K562 (cell line): ENCODE measurements at regions not wholly inside any gene's neighbourhood (a gene's known extent, or its start where the extent isn't known, plus 50 kb on each side); places are given as distances from the start of the nearest gene placed in this dataset.

ENCODE experiments used
- ATAC-seq: fragments of 200-7000 bp; cut with Tn5 transposase; 3 replicates; pipeline ENCODE4 v1.9.1; 2020; ENCODE audit warnings: moderate library complexity
- BruUV-seq: library from RNA; stranded (reverse); fragments of 400-500 nt; replicated peaks from 2 replicates; lab custom pipeline; 2021; lab: Mats Ljungman, UMichigan
- CTCF ChIA-PET: fragments of 300-600 bp; formaldehyde crosslinking; extraction: SDS; loops from one replicate; lab custom pipeline; 2021; ENCODE audit warnings: low intra/inter-chr PET ratio; lab: Yijun Ruan, JAX
- POLR2A ChIA-PET: fragments of 300-600, 350-650 bp; sonication (Branson Sonifier 250); formaldehyde crosslinking; extraction: SDS; loops from one replicate; lab custom pipeline; 2021; ENCODE audit warnings: antibody characterized with exemption, inconsistent platforms; lab: Yijun Ruan, JAX
- DNase-seq, 4 experiments: peaks; one replicate each; pipeline versions ENCODE4 v3.0.0 to v3.0.0-alpha.2; 2011 to 2018; ENCODE audit warnings: low spot score in 3 of 4, mixed read lengths in 3 of 4; ENCODE audit errors: extremely low read depth in 1 of 4
- FAIRE-seq: peaks from 2 replicates; lab custom pipeline; 2011; peaks lifted over from hg19 to GRCh38; lab: Jason Lieb, UNC
- H2AFZ ChIP-seq: 2 replicates; pipeline ENCODE4 v1.6.0; 2011; ENCODE audit warnings: low read depth, low read length, control low read depth, inconsistent platforms
- H3K27ac ChIP-seq: fragments of 200-600 bp; 3 replicates; pipeline ENCODE4 v1.8.0; 2011; ENCODE audit warnings: low read depth, mild to moderate bottlenecking, control low read depth, inconsistent platforms, low read length, moderate library complexity, mixed read lengths; ENCODE audit errors: extremely low read depth
- H3K27me3 ChIP-seq, 2 experiments: fragments of 300-600 bp in 1 of 2; 2 replicates in 1 of 2; 3 replicates in 1 of 2; pipeline versions ENCODE4 v1.6.0 to v1.8.0; 2011; ENCODE audit warnings: inconsistent platforms in 2 of 2, low read length in 2 of 2, mild to moderate bottlenecking in 1 of 2, mixed read lengths in 1 of 2, moderate library complexity in 1 of 2; ENCODE audit not compliant: control insufficient read depth in 2 of 2, insufficient read depth in 2 of 2
- H3K36me3 ChIP-seq: fragments of 300-600 bp; 3 replicates; pipeline ENCODE4 v1.8.0; 2011; ENCODE audit warnings: mild to moderate bottlenecking, low read length, inconsistent platforms; ENCODE audit not compliant: control insufficient read depth, insufficient read depth
- H3K4me1 ChIP-seq, 2 experiments: fragments of 200-600 bp in 1 of 2; replicated peaks in 1 of 2; 2 replicates in 1 of 2; 3 replicates in 1 of 2; pipeline versions ENCODE4 v1.5.1 to v1.8.0; 2011; ENCODE audit warnings: inconsistent platforms in 2 of 2, low read length in 2 of 2, mild to moderate bottlenecking in 1 of 2, mixed read lengths in 1 of 2, moderate library complexity in 1 of 2; ENCODE audit not compliant: control insufficient read depth in 2 of 2, insufficient read depth in 2 of 2
- H3K4me2 ChIP-seq: 2 replicates; pipeline ENCODE4 v1.6.1; 2011; ENCODE audit warnings: low read length, control low read depth, inconsistent platforms, mixed read lengths; ENCODE audit not compliant: insufficient read depth
- H3K4me3 ChIP-seq: fragments of 200-600 bp; sonication (generic), shearing (Covaris generic); 2 replicates; pipeline ENCODE4 v1.5.1; 2016; ENCODE audit warnings: control low read depth, inconsistent platforms
- H3K79me2 ChIP-seq: fragments of 200-600 bp; 3 replicates; pipeline ENCODE4 v1.8.0; 2011; ENCODE audit warnings: low read length, inconsistent platforms; ENCODE audit not compliant: control insufficient read depth, insufficient read depth
- H3K9ac ChIP-seq, 2 experiments: 2 replicates each; pipeline versions ENCODE4 v1.6.0 to v1.6.1; 2011; ENCODE audit warnings: low read depth in 2 of 2, low read length in 2 of 2, control low read depth in 1 of 2, inconsistent platforms in 1 of 2, mild to moderate bottlenecking in 1 of 2, mixed read lengths in 1 of 2; ENCODE audit not compliant: insufficient read depth in 1 of 2
- H3K9me1 ChIP-seq: one replicate; pipeline ENCODE4 v1.6.0; 2011; ENCODE audit warnings: inconsistent platforms, mild to moderate bottlenecking, low read length, moderate library complexity; ENCODE audit not compliant: control insufficient read depth, insufficient read depth
- H3K9me3 ChIP-seq: replicated peaks from 2 replicates; pipeline ENCODE4 v1.5.1; 2011; ENCODE audit warnings: low read depth, low read length, inconsistent platforms; ENCODE audit not compliant: control insufficient read depth, insufficient read depth
- H4K20me1 ChIP-seq: replicated peaks from 2 replicates; pipeline ENCODE4 v1.6.1; 2011; ENCODE audit warnings: low read length, inconsistent platforms, mixed read lengths; ENCODE audit not compliant: control insufficient read depth, insufficient read depth
- BRF2 ChIP-seq: IDR thresholded peaks from 3 replicates; pipeline ENCODE4 v1.6.1; 2011; ENCODE audit warnings: borderline replicate concordance, mild to moderate bottlenecking; ENCODE audit not compliant: insufficient read length, insufficient read depth
- COPS2 ChIP-seq: fragments of 450-650 bp; conservative IDR thresholded peaks from 2 replicates; pipeline ENCODE4 v1.6.1; 2016; ENCODE audit warnings: mild to moderate bottlenecking, moderate library complexity
- CREM ChIP-seq: IDR thresholded peaks from 2 replicates; pipeline ENCODE4 v1.6.1; 2014; ENCODE audit warnings: antibody characterized with exemption, low read depth
- ETS1 ChIP-seq: conservative IDR thresholded peaks from 2 replicates; pipeline ENCODE4 v1.6.1; 2011; ENCODE audit warnings: low read depth, mild to moderate bottlenecking, low read length; ENCODE audit not compliant: control insufficient read depth
- FIP1L1 ChIP-seq: fragments of 200-400 bp; formaldehyde crosslinking; IDR thresholded peaks from 2 replicates; pipeline ENCODE4 v1.6.1; 2018; ENCODE audit warnings: mild to moderate bottlenecking, low read depth, low read length; ENCODE audit not compliant: poor library complexity, severe bottlenecking
- HCFC1 ChIP-seq: IDR thresholded peaks from 2 replicates; pipeline ENCODE4 v1.6.1; 2012; ENCODE audit warnings: low read depth, low read length, improper control_type of control experiment
- IRF9 ChIP-seq: fragments of 450-650 bp; IDR thresholded peaks from 2 replicates; pipeline ENCODE4 v1.6.1; 2016; ENCODE audit warnings: missing biosample characterization, missing genetic modification characterization
- NFXL1 ChIP-seq: fragments of 450-650 bp; formaldehyde crosslinking; IDR thresholded peaks from 2 replicates; pipeline ENCODE4 v1.4.0; 2021; ENCODE audit warnings: mild to moderate bottlenecking
- NR0B1 ChIP-seq: fragments of 450-650 bp; IDR thresholded peaks from one replicate; pipeline ENCODE4 v1.6.1; 2018; ENCODE audit warnings: mild to moderate bottlenecking, moderate library complexity; ENCODE audit not compliant: partially characterized antibody
- PHB ChIP-seq: fragments of 250-450 bp; sonication (Bioruptor Pico); IDR thresholded peaks from 2 replicates; pipeline ENCODE4 v1.5.0; 2021
- PML ChIP-seq: IDR thresholded peaks from 2 replicates; pipeline ENCODE4 v1.6.1; 2012; ENCODE audit warnings: low read length, inconsistent platforms
- SAFB2 ChIP-seq: fragments of 200-400 bp; formaldehyde crosslinking; IDR thresholded peaks from 2 replicates; pipeline ENCODE4 v1.6.1; 2018; ENCODE audit warnings: borderline replicate concordance, low read length, low read depth, moderate library complexity; ENCODE audit not compliant: severe bottlenecking
- TFE3 ChIP-seq: fragments of 450-650 bp; formaldehyde crosslinking; IDR thresholded peaks from 2 replicates; pipeline ENCODE4 v1.4.0; 2020; ENCODE audit warnings: mild to moderate bottlenecking, mixed read lengths
- USF1 ChIP-seq: sonication (generic); formaldehyde crosslinking; IDR thresholded peaks from 2 replicates; pipeline ENCODE4 v1.9.0; 2022; ENCODE audit warnings: mild to moderate bottlenecking, missing genetic modification reagents
- ZNF143 ChIP-seq: sonication (generic); formaldehyde crosslinking; IDR thresholded peaks from 2 replicates; pipeline ENCODE4 v1.9.0; 2022; ENCODE audit warnings: mild to moderate bottlenecking, missing genetic modification reagents
- ZNF830 ChIP-seq: fragments of 250-450 bp; sonication (Bioruptor Pico); IDR thresholded peaks from 2 replicates; pipeline ENCODE4 v1.5.0; 2021; ENCODE audit warnings: mild to moderate bottlenecking
- in situ Hi-C: fragments of 300-500 bp; cut with MboI; formaldehyde crosslinking; loops from 4 replicates; pipeline ENCODE4 v1.15.0; 2018; ENCODE audit warnings: inconsistent platforms, mixed read lengths
- intact Hi-C: fragments of 100-400 bp; cut with micrococcal nuclease; formaldehyde crosslinking; loops from 2 replicates; pipeline ENCODE4 v1.14.2; 2022

- ATAC-seq (no peak), DNase-seq (no peak), FAIRE-seq (no peak)
- Histone ChIP-seq H3K4me1 (no peaks in the 10 kb centered on the region), H3K79me2 (no peaks in the 10 kb centered on the region), H3K4me2 (no peak overlapping the region), H3K4me3 (no peak overlapping the region), H3K9me1 (no peaks in the 10 kb centered on the region), H3K9ac (no peak overlapping the region), H3K27ac (no peak overlapping the region), H4K20me1 (no peaks in the 10 kb centered on the region), H3K36me3 (no peaks in the 10 kb centered on the region), H3K27me3 (no peaks in the 10 kb centered on the region), H3K9me3 (no peaks in the 10 kb centered on the region), H2AFZ (no peak overlapping the region)
- ChIA-PET CTCF (no interaction called here), POLR2A (no interaction called here)
- intact Hi-C loops, result no loop called here
- TF ChIP-seq PML (no peak), USF1 (CRISPR knock-in tag) (no peak), ZNF143 (CRISPR knock-in tag) (no peak), IRF9 (tag) (no peak), ETS1 (no peak), BRF2 (no peak), ZNF830 (CRISPR knock-in tag) (no peak), CREM (no peak), TFE3 (CRISPR knock-in tag) (no peak), NR0B1 (no peak), COPS2 (no peak), PHB (CRISPR knock-in tag) (no peak), NFXL1 (no peak), HCFC1 (no peak), FIP1L1 (no peak), SAFB2 (no peak)
- in situ Hi-C loops, result no loop called here
- BruUV-seq, result no TSS peak
These were observed 462.8 kb upstream of the CBLB start for GRCh38 chr3:106331636-106332035.
